ENCODE measurements at regions not wholly inside any gene's neighbourhood (a gene's known extent, or its start where the extent isn't known, plus 50 kb on each side); places are given as distances from the start of the nearest gene placed in this dataset.

GRCh38 chr21:28754127-28754611 lies 238.5 kb downstream of the LTN1 start:
- Mint-ChIP-seq H3K27ac (ENCODE audit: unreplicated experiment) (no peak overlapping the region), H3K36me3 (ENCODE audit: unreplicated experiment) (no peaks in the 10 kb centered on the region), H3K27me3 (ENCODE audit: unreplicated experiment) (no peaks in the 10 kb centered on the region), H3K4me1 (ENCODE audit: low read depth, unreplicated experiment) (no peaks in the 10 kb centered on the region), H3K4me3 (ENCODE audit: unreplicated experiment) (no peak overlapping the region), H3K9me3 (ENCODE audit: unreplicated experiment) (no peaks in the 10 kb centered on the region)
- TF ChIP-seq CTCF (IDR thresholded peaks at IDR 0.05; ENCODE audit: partially characterized antibody, unreplicated experiment): no peak
- DNase-seq: no peak

- no peak for TF ChIP-seq CTCF (IDR thresholded peaks at IDR 0.05; ENCODE audit: partially characterized antibody, unreplicated experiment)
- Mint-ChIP-seq H3K36me3 (ENCODE audit: unreplicated experiment) (no peaks in the 10 kb centered on the region), H3K4me3 (ENCODE audit: unreplicated experiment) (no peak overlapping the region), H3K27ac (ENCODE audit: unreplicated experiment) (no peak overlapping the region), H3K4me1 (ENCODE audit: low read depth, unreplicated experiment) (no peaks in the 10 kb centered on the region), H3K9me3 (ENCODE audit: unreplicated experiment) (no peaks in the 10 kb centered on the region), H3K27me3 (ENCODE audit: unreplicated experiment) (no peaks in the 10 kb centered on the region)
- DNase-seq: no peak
These were observed 240.5 kb downstream of the LTN1 start for GRCh38 chr21:28752131-28752530.

GRCh38 chr21:28751176-28751575 lies 241.5 kb downstream of the LTN1 start:
- no peak overlapping the region for H3K27ac Mint-ChIP-seq (ENCODE audit: unreplicated experiment)
- no peaks in the 10 kb centered on the region for H3K4me1 Mint-ChIP-seq (ENCODE audit: low read depth, unreplicated experiment)
- no peaks in the 10 kb centered on the region for H3K27me3 Mint-ChIP-seq (ENCODE audit: unreplicated experiment)
- no peaks in the 10 kb centered on the region for H3K36me3 Mint-ChIP-seq (ENCODE audit: unreplicated experiment)
- DNase-seq: no peak
- H3K4me3 Mint-ChIP-seq (ENCODE audit: unreplicated experiment): no peak overlapping the region
- TF ChIP-seq CTCF (IDR thresholded peaks at IDR 0.05; ENCODE audit: partially characterized antibody, unreplicated experiment): no peak
- H3K9me3 Mint-ChIP-seq (ENCODE audit: unreplicated experiment): no peaks in the 10 kb centered on the region

GRCh38 chr21:28750565-28750964 lies 242.1 kb downstream of the LTN1 start:
- H3K36me3 Mint-ChIP-seq (ENCODE audit: unreplicated experiment): no peaks in the 10 kb centered on the region

GRCh38 chr21:28749536-28749935 lies 243.1 kb downstream of the LTN1 start:
- no peak overlapping the region for H3K27ac Mint-ChIP-seq (ENCODE audit: unreplicated experiment)
- H3K27me3 Mint-ChIP-seq (ENCODE audit: unreplicated experiment): no peaks in the 10 kb centered on the region
- no peaks in the 10 kb centered on the region for H3K36me3 Mint-ChIP-seq (ENCODE audit: unreplicated experiment)
- DNase-seq: no peak
- no peaks in the 10 kb centered on the region for H3K4me1 Mint-ChIP-seq (ENCODE audit: low read depth, unreplicated experiment)
- H3K9me3 Mint-ChIP-seq (ENCODE audit: unreplicated experiment): no peaks in the 10 kb centered on the region
- TF ChIP-seq CTCF (IDR thresholded peaks at IDR 0.05; ENCODE audit: partially characterized antibody, unreplicated experiment): no peak
- H3K4me3 Mint-ChIP-seq (ENCODE audit: unreplicated experiment): no peak overlapping the region

More at GRCh38 chr21:28750565-28750964, 242.1 kb downstream of the LTN1 start:
- Mint-ChIP-seq H3K4me3 (ENCODE audit: unreplicated experiment) (no peak overlapping the region), H3K27ac (ENCODE audit: unreplicated experiment) (no peak overlapping the region), H3K4me1 (ENCODE audit: low read depth, unreplicated experiment) (no peaks in the 10 kb centered on the region), H3K9me3 (ENCODE audit: unreplicated experiment) (no peaks in the 10 kb centered on the region), H3K27me3 (ENCODE audit: unreplicated experiment) (no peaks in the 10 kb centered on the region)
- DNase-seq: no peak
- no peak for TF ChIP-seq CTCF (IDR thresholded peaks at IDR 0.05; ENCODE audit: partially characterized antibody, unreplicated experiment)
